Effector memory CD8-positive, alpha-beta T cell (primary cell): ENCODE measurements at regions not wholly inside any gene's neighbourhood (a gene's known extent, or its start where the extent isn't known, plus 50 kb on each side); places are given as distances from the start of the nearest gene placed in this dataset.

ENCODE experiments used
- ATAC-seq: fragments of 150-1000 bp; cut with Tn5 transposase; replicated peaks from 2 replicates; pipeline ENCODE4 v1.10.0; 2021; ENCODE audit warnings: mild to moderate bottlenecking, moderate library complexity
- DNase-seq, 3 experiments: peaks; one replicate each; pipeline ENCODE4 v3.0.0; 2021
- H3K27ac Mint-ChIP-seq, 2 donors: one replicate each; pipeline ENCODE4 v1.8.0; 2022; ENCODE audit warnings: mild to moderate bottlenecking in 2 of 2, mixed read lengths in 2 of 2, moderate library complexity in 2 of 2
- H3K27me3 Mint-ChIP-seq, 2 donors: one replicate each; pipeline ENCODE4 v1.8.0; 2022; ENCODE audit warnings: mixed read lengths in 2 of 2
- H3K36me3 Mint-ChIP-seq: one replicate; pipeline ENCODE4 v1.8.0; 2022; ENCODE audit warnings: mild to moderate bottlenecking, moderate library complexity, mixed read lengths; ENCODE audit not compliant: insufficient read depth
- H3K4me1 Mint-ChIP-seq, 2 donors: one replicate each; pipeline ENCODE4 v1.8.0; 2022; ENCODE audit warnings: low read depth in 2 of 2, mixed read lengths in 2 of 2
- H3K4me3 Mint-ChIP-seq, 2 donors: one replicate each; pipeline ENCODE4 v1.8.0; 2022; ENCODE audit warnings: mild to moderate bottlenecking in 2 of 2, mixed read lengths in 2 of 2, moderate library complexity in 2 of 2
- H3K9me3 Mint-ChIP-seq, 2 donors: one replicate each; pipeline ENCODE4 v1.8.0; 2022; ENCODE audit warnings: mixed read lengths in 2 of 2

DNA sequence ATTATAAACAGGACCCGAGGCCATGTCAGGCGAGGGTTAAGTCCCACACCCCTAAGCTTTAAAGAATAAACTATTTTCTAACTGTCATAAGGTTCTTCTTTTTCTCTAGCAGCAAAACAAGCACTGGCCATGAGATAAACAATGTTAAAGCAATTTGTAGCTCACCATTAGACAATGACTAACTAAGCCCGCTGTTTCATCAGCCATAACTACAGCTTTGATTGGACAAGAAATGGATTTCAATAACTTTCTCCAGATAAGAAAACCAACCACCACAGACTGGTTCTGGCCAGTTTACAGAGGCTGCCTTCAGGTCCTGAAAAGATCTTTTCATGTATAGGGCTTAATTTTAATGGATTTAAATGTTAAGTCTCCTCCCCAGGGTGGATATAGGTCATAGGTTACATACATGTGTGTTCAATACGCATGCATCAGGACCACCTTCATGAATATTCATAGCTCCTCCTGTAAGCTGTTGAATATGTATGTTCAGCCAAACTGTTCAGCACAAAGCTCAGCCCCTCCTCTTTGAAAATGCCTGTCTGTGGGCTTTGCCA is 108.7 kb upstream of the RAB6C start:
- Mint-ChIP-seq H3K27me3 (peaks cover 17 to 19% of the 10 kb centered on the region in 2 donors), H3K4me1 (no peaks in the 10 kb centered on the region), H3K4me3 (no peak overlapping the region), H3K9me3 (no peaks in the 10 kb centered on the region), H3K36me3 (no peaks in the 10 kb centered on the region), H3K27ac (no peak overlapping the region)
- DNase-seq: no peak
- no peak for ATAC-seq

- Mint-ChIP-seq H3K27me3 (peaks cover 17 to 19% of the 10 kb centered on the region in 2 donors), H3K36me3 (peaks cover 3% of the 10 kb centered on the region), H3K9me3 (no peaks in the 10 kb centered on the region), H3K27ac (no peak overlapping the region), H3K4me1 (peaks cover 6 to 7% of the 10 kb centered on the region in 2 donors), H3K4me3 (no peak overlapping the region)
- DNase-seq: no peak
- no peak for ATAC-seq
Observed at GRCh38 chr2:129872446-129872845, 107.0 kb upstream of the RAB6C start.

DNA sequence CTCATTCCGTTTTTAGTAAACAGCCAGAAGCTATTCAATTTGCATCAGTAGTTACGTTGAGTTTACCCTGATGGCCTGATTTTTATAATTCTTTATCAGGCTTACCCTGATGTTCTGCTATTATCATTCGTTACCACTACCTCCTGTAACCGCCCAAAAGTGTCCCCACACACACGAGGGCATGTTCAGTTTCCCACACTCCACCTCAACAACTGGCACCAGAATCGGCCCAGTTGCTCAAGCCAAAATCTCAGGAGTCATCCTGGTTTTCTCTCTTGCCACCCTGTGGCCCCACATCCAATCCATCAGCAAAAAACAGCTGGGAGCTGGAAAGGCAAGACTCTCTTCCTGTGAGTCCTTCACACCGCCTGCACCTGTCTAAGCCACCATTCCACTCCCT is 102.9 kb upstream of the RAB6C start:
- no peak for ATAC-seq
- H3K27ac Mint-ChIP-seq: peak overlapping the region in 1 of 2 donors; percentile 95
- H3K36me3 Mint-ChIP-seq: peaks cover 4% of the 10 kb centered on the region
- peak overlapping the region; percentile 92 for H3K4me3 Mint-ChIP-seq
- H3K27me3 Mint-ChIP-seq: peaks cover 6 to 7% of the 10 kb centered on the region in 2 donors
- DNase-seq: no peak
- H3K9me3 Mint-ChIP-seq: no peaks in the 10 kb centered on the region
- H3K4me1 Mint-ChIP-seq: peaks cover 6 to 7% of the 10 kb centered on the region in 2 donors

- ATAC-seq: peak; percentile 91
- peaks cover 6 to 7% of the 10 kb centered on the region in 2 donors for H3K4me1 Mint-ChIP-seq
- peak overlapping the region; percentile 95 to 96 for H3K27ac Mint-ChIP-seq
- no peaks in the 10 kb centered on the region for H3K9me3 Mint-ChIP-seq
- peaks cover 4% of the 10 kb centered on the region for H3K36me3 Mint-ChIP-seq
- peak overlapping the region; percentile 92 for H3K4me3 Mint-ChIP-seq
- DNase-seq: peak; percentile 65 to 71 (median 68)
- H3K27me3 Mint-ChIP-seq: no peaks in the 10 kb centered on the region
Observed at GRCh38 chr2:129877289-129877741, 102.2 kb upstream of the RAB6C start.

DNA sequence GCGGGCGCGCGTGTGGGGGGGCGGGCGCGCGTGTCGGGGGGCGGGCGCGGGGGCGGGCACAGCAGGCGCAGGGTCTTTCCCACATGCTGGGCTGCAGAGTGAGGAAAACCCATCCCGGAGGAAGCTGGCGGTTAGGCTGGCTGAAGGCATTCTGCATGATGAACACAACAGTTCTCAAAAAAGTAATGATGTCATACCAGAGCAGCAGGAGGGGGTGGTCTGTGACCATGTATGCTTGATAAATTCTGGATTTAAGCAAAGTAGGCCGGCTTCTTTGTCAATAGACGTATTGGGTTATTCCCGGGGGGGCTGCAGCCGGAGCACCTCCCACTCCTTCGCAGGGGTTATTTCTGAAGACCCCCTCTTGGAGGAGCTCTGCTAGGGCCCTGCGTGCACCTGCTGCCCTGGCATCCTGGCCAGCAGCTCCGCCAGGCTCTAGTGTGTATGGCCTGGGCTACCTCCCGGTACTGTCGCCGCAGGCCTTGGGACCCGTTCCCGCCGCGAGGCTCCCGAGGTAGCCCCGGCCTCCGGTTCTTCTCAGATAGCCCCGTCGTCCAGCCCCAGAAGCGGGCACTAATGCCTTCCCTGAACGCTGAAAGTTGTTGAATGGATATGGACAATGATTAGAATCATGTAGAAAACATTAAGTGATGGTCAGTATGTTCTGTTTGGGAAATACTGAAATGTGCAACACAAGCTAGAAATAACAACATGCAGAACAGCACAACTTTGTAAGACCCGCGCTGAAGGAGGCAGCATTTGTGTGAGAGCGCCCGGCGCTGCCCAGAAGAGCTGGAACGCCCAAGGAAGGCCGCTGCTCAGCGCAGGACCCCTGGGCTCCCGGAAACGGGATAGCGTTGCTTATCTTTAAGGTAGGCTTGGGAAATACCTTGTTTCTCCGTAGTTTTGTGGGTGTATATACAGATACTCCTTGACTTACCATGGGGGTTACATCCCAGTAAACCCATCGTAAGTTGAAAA is 101.4 kb upstream of the RAB6C start:
- peaks cover 6 to 7% of the 10 kb centered on the region in 2 donors for H3K4me1 Mint-ChIP-seq
- no peaks in the 10 kb centered on the region for H3K9me3 Mint-ChIP-seq
- ATAC-seq: peak; percentile 52
- DNase-seq: peak in 2 of 3 experiments; percentile 9 to 29
- H3K4me3 Mint-ChIP-seq: peak overlapping the region; percentile 92
- H3K27ac Mint-ChIP-seq: peak overlapping the region; percentile 95 to 96
- H3K27me3 Mint-ChIP-seq: peaks cover 0 to 7% of the 10 kb centered on the region in 2 donors
- H3K36me3 Mint-ChIP-seq: peaks cover 4% of the 10 kb centered on the region

- peaks cover 0 to 8% of the 10 kb centered on the region in 2 donors for H3K27me3 Mint-ChIP-seq
- H3K4me3 Mint-ChIP-seq: no peak overlapping the region
- no peak for ATAC-seq
- no peaks in the 10 kb centered on the region for H3K9me3 Mint-ChIP-seq
- peaks cover 4% of the 10 kb centered on the region for H3K36me3 Mint-ChIP-seq
- DNase-seq: no peak
- H3K27ac Mint-ChIP-seq: peak overlapping the region in 1 of 2 donors; percentile 28
- peaks cover 6 to 7% of the 10 kb centered on the region in 2 donors for H3K4me1 Mint-ChIP-seq
Observed at GRCh38 chr2:129879614-129880180, 99.8 kb upstream of the RAB6C start.

DNA sequence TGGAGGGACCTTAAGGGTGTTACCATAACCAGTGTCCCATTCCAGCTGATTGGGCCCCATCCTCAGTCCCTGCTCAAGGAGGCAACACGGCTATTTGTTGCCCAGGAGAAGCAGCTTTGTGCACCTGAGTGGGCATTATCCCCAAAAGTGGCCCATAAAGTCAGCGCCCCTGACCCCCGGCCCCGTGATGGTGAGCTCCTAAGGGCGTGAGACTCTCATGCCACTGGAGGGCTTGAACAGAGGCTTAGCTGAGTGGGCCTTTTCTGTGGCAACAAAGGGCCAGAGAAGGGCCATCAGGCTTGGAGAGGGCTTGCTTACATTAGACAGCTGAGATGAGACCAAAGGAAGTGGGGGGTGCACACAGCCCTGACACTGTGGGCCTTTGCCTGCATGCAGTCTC is 99.2 kb upstream of the RAB6C start:
- DNase-seq: no peak
- Mint-ChIP-seq H3K4me1 (peaks cover 6 to 7% of the 10 kb centered on the region in 2 donors), H3K4me3 (no peak overlapping the region), H3K36me3 (peaks cover 4% of the 10 kb centered on the region), H3K9me3 (no peaks in the 10 kb centered on the region), H3K27me3 (peaks cover 0 to 8% of the 10 kb centered on the region in 2 donors), H3K27ac (no peak overlapping the region)
- no peak for ATAC-seq

DNA sequence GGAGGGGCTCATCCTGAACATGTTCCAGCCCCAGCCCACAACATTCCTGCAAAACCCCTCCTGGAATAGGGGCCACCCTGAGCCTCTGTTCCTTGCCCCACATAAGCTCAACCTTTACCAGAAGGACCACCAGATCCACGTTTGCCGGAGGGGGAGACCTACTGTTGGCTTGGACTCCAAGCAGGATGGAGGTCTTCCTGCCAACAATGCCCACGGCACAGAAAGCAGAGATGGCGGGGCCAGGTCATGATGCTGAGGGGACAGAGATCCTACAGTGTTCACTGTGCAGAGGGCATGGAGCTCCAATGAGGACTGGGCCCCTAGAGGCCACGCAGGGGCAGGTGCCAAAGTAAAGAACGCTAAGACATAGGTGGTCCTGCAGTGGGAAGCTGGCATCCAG is 98.5 kb upstream of the RAB6C start:
- DNase-seq: no peak
- Mint-ChIP-seq H3K36me3 (peaks cover 4% of the 10 kb centered on the region), H3K4me1 (peaks cover 6 to 7% of the 10 kb centered on the region in 2 donors), H3K9me3 (no peaks in the 10 kb centered on the region), H3K27me3 (peaks cover 4 to 14% of the 10 kb centered on the region in 2 donors), H3K27ac (no peak overlapping the region), H3K4me3 (no peak overlapping the region)
- ATAC-seq: no peak

- peaks cover 4% of the 10 kb centered on the region for H3K36me3 Mint-ChIP-seq
- H3K9me3 Mint-ChIP-seq: no peaks in the 10 kb centered on the region
- DNase-seq (no peak), ATAC-seq (no peak)
- H3K4me3 Mint-ChIP-seq: no peak overlapping the region
- peaks cover 1 to 2% of the 10 kb centered on the region in 2 donors for H3K4me1 Mint-ChIP-seq
- no peak overlapping the region for H3K27ac Mint-ChIP-seq
- H3K27me3 Mint-ChIP-seq: peaks cover 4 to 17% of the 10 kb centered on the region in 2 donors
Observed at GRCh38 chr2:129881786-129882396, 97.6 kb upstream of the RAB6C start.

- Mint-ChIP-seq H3K4me1 (no peaks in the 10 kb centered on the region), H3K4me3 (no peak overlapping the region), H3K36me3 (peaks cover under 1% of the 10 kb centered on the region), H3K27ac (no peak overlapping the region), H3K27me3 (peaks cover 4 to 20% of the 10 kb centered on the region in 2 donors), H3K9me3 (no peaks in the 10 kb centered on the region)
- ATAC-seq (no peak), DNase-seq (no peak)
Observed at GRCh38 chr2:129882476-129882875, 97.0 kb upstream of the RAB6C start.

- H3K36me3 Mint-ChIP-seq: no peaks in the 10 kb centered on the region
- H3K9me3 Mint-ChIP-seq: no peaks in the 10 kb centered on the region
- no peak overlapping the region for H3K27ac Mint-ChIP-seq
- DNase-seq: no peak
- no peaks in the 10 kb centered on the region for H3K4me1 Mint-ChIP-seq
- ATAC-seq: no peak
- peaks cover 4 to 25% of the 10 kb centered on the region in 2 donors for H3K27me3 Mint-ChIP-seq
- H3K4me3 Mint-ChIP-seq: no peak overlapping the region
Observed at GRCh38 chr2:129883121-129883520, 96.3 kb upstream of the RAB6C start.

DNA sequence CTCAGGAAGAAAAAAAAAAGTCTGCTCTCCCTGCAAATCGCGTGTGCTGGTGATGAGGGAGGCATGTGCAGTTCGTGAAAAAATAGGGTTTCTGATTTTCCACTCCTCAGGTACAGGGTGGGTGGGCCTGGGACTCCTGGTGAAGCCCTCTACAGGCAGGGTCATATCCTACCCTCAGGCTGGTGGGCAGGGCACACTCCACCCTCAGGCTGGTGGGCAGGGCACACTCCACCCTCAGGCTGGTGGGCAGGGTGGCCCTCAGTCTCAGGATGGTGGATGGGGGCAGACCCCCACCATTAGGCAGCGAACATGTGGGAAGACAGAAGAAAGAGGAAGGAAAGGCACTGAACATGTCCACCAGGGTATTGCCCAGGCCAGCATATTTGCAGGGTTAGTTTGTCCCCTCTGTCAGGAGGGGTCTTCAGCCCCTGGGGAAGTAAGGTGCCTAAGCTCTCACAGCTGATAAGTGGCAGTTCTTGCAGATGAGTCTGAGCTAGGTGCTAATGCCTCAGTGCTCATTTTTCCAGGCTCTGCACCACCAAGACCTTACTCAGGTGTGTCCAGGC is 95.2 kb upstream of the RAB6C start:
- H3K27me3 Mint-ChIP-seq: peaks cover 10 to 33% of the 10 kb centered on the region in 2 donors
- H3K36me3 Mint-ChIP-seq: no peaks in the 10 kb centered on the region
- no peaks in the 10 kb centered on the region for H3K9me3 Mint-ChIP-seq
- no peak for DNase-seq
- H3K4me1 Mint-ChIP-seq: no peaks in the 10 kb centered on the region
- H3K27ac Mint-ChIP-seq: no peak overlapping the region
- ATAC-seq: no peak
- no peak overlapping the region for H3K4me3 Mint-ChIP-seq

DNA sequence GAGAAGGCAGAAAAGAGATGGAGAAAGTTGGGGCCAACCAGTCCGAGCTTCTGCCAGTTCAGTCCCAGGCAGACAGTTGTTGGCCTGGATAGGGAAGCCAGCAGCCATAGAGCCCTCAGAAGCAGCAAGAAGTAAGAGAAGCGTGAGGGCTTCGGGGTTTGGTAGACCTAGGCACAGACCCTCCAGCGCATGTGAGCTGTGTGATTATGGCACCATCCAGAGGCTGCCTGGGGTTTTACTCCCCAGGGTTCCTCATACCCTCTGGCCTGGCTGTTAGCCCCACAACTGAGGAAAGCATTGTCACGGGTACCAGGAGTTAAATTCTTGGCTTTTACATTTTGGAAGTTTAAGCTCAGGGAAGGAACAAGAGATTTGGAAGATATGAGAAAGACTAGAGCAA is 93.7 kb upstream of the RAB6C start:
- Mint-ChIP-seq H3K27ac (no peak overlapping the region), H3K9me3 (no peaks in the 10 kb centered on the region), H3K4me1 (no peaks in the 10 kb centered on the region), H3K27me3 (peaks cover 11 to 46% of the 10 kb centered on the region in 2 donors), H3K36me3 (no peaks in the 10 kb centered on the region), H3K4me3 (no peak overlapping the region)
- no peak for ATAC-seq
- no peak for DNase-seq
